Adipose tissue (tissue), 3 donors: ENCODE measurements at regions not wholly inside any gene's neighbourhood (a gene's known extent, or its start where the extent isn't known, plus 50 kb on each side); places are given as distances from the start of the nearest gene placed in this dataset.

Source experiments
- H3K27ac ChIP-seq: one replicate; pipeline ENCODE4 v1.5.1; 2013; ENCODE audit warnings: low read depth, low read length
- WGBS, 3 donors: extraction: QIAGEN DNeasy Blood & Tissue Kit; methylation state at CpG; one replicate each; pipeline ENCODE4 v1.1.7; 2013; 5-methylcytosine and 5-hydroxymethylcytosine counted together
- donor health status: healthy with polysubstance abuse.
- donor health status: Bipolar disorder and iron deficiency.
- donor health status: healthy.

GRCh38 chr15:31276596-31277298 is 49.9 kb upstream of the KLF13 start:
- H3K27ac ChIP-seq = no peak overlapping the region
- 92% methylated on average over 8 of the region's 8 CpGs for WGBS, 3 donors
